ENCODE measurements at regions not wholly inside any gene's neighbourhood (a gene's known extent, or its start where the extent isn't known, plus 50 kb on each side); places are given as distances from the start of the nearest gene placed in this dataset.

DNA sequence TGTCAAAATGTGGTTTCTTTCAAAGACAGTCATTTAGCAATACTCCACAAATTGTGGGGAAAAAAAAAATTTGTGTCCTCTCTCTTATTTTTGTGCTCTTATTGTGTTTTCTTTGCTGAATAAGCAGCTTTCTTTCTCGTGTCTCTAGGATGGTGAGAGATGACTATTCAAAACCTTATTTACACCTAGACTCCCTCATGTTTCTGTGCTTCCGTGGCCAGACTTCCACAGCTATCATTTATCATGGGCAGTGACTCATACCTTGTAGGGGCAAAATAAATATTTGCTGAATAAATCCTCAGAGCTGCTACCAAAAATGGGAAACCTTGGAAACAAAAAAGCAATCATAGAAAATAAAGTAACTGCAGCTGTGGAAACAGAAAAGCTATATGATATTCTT lies 204.9 kb upstream of the MIR17HG start:
- DNase-seq: no peak

DNA sequence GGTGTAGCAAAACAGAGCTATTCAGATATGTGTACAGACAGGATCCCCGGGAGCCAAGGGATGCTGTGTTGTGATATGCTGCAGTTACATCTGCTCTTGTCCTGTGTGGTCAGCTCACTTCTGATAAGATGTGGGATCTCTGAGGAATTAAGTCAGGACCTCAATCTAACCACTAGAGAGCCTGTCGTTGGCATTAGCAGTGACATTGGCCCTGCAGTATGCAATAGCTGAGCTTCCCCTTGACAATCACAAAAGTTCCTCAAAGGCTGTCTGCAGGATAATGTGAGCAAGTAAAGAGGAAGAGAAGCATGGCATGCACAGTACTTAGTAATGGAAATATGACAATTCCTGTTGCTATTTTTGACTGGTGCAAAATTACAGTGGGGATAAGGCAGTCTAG lies 203.4 kb upstream of the MIR17HG start:
- no peak for DNase-seq

- no peak for DNase-seq
Measured at GRCh38 chr13:91144486-91144885, 203.0 kb upstream of the MIR17HG start.

DNA sequence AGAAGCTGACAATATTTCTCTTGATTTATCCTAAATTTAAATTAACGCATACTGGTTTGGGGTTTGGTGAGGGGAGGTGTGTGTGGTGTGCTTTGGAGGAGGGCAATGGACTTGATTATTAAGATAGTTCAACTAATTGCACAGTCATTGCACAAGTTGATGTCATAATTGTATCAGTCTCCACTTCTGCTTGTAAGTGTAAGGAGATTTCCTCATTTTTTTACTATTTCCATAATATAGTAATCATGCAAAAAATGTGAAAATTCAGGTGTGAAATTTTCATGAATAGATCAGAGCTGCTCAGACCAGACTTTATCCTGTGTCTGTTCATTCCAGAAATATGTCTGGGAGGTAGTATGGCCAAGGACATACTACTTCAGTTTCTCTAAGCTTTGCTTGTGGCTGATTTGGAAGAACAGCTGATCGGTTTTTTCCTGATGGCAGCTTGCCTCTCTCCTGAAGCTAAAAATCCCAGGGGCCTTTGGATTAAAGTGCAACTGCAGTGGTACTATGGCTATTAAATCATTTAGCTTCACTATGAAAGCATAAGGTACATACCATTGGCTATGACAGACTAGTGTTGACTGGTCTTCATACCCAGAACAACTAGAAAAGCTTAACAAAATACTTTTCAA lies 201.8 kb upstream of the MIR17HG start:
- DNase-seq: no peak

DNA sequence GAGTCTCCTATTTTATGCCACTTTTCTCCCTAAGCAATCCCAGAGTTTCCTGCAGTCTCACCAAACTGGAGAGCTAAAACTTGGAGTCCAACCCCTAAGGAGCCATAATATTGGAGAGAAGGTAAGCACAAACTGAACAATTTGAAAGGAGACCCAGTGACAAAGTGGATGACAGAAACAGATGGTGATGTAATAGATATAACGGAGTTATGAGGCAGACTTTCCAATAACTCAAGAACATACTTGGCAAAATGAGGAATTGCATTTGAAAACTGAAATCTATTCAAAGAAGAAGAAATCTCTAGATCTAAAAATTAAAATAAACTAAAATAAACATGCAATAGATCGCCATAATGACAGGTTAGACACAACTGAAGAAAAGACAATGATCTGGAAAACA lies 200.9 kb upstream of the MIR17HG start:
- DNase-seq: no peak

DNA sequence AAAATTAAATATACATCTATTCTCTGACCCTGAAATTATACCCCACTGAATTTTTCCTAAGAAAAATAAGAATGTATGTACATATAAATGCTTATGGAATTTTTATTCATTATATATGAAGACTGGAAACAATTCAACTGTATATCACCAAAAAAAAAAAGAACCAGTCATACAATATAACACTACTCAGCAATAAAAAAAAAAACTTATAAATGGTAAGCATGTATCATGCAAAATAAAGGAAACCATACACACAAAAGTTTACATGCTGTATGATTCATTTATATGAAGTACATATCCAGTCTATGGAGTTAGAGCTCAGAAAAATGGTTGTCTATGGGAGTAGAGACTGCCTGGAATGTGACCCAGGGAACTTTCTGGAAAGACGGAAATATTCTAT lies 199.4 kb upstream of the MIR17HG start:
- DNase-seq: no peak

GRCh38 chr13:91151921-91152320 lies 195.6 kb upstream of the MIR17HG start:
- DNase-seq: no peak

DNA sequence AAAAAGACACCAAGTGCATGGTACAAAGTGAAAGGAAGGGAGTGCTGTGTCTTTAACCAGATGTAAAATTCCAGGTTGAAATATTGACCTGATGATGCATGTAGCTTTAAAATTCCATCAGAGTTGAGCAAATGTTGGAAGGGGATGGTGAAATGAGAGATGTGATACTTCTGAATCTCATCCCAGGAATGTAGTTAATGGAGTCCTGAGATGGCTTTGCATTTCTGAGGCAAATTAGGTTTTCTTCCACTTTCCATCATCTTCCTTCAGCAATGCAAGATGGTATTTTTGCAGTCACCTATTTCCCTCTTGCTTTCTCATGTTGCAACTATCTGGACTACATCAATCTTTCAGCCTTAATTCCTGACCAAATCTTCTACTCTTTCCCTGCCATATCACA lies 194.1 kb upstream of the MIR17HG start:
- no peak for DNase-seq

DNA sequence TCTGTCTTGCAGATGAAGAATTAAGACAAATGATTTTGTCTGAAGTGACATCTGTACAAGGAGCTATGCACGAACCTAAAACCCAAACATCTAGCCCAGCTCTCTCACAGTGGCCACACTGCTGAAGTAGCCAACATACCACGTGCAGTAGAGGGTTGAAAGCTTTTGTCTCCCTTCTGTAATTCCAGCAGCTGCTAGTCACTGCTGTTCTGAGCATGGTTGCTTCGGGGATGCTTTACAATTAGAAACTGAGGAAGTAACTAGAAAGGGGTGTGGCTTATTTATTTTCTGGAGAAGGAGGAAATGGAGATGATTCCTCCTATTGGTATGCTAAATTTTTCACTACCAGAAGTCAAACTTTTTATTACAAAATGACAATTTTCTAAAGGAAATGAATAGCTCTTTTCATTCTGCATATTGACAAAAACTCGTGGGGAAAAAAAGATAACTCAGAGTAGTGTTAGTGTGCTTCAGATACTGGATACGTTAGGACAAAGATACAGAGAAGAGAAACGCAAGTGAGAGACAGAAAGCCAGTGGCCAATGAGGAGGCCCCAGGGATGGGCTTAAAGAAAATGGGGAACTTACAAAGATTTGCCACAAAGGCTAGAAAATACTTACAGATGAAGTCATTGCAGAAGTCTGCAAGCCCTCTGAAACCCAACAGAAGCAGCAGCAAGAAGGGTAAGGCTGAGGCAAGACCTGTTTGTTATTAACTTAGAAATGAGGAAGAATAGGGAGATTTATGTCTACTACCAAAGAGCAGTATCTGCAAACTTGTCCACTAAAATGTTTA lies 192.7 kb upstream of the MIR17HG start:
- DNase-seq: no peak

DNA sequence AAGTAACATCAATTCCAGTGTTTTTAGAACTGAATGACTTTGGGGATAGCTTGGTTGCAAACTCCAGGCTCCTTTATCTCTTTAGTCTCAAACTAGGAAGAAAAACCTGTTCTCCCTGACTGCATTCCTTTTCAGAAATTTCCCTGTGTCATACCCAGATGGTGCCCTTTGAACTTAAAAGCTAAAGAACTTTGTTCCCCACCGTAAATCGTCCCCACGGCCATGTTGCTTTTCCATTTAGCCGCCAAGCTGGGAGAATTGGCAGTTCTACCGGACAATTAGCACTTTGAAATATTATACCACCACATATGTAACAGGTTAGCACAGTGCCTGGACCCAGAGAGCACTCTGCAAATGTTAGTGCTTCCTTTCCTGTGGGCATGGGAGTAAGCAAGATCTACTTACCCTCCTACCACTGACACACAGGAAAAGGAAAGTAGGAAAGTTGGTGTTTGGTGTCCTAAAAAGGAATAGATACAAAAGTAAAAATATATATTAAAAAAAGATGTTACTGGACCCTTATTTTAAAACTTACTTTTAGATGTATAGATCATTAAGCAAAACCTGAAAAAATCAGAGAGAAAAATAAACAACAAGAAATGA lies 191.9 kb upstream of the MIR17HG start:
- DNase-seq: no peak

DNA sequence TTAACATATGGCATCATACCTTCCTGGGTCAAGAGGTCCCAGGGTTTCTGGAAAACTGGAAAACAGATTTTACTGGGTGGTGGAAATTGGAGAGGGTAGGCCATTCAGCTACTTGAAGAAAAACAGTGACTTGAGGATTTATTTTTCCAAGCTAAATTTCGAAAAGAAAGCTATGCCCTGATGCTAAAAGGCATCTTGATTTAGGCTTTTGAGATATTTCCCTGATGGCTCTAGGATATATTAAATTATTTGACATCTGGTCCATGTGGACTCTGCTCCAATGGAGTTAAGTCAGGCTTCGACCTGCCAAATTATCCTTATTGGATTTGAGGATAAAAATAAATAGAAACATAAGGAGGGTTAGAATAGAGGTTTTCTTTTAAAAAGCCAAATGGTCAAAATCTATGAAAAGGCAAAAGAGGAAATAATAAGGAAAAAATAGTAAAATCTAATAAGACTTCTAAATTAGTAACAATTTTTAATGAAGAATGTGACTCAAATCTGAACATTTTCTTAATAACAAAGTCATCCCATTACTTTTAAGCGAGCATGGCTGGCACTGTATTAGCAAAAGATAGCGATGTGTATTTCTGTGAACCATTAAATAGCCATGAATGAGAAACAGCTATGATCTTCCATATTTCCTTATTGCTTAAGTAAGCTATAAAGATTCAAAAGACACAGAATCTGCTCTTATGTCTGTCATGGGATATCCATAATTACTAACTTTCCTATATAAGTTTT lies 190.0 kb upstream of the MIR17HG start:
- no peak for DNase-seq

- no peak for DNase-seq
Measured at GRCh38 chr13:91158017-91158395, 189.5 kb upstream of the MIR17HG start.

DNA sequence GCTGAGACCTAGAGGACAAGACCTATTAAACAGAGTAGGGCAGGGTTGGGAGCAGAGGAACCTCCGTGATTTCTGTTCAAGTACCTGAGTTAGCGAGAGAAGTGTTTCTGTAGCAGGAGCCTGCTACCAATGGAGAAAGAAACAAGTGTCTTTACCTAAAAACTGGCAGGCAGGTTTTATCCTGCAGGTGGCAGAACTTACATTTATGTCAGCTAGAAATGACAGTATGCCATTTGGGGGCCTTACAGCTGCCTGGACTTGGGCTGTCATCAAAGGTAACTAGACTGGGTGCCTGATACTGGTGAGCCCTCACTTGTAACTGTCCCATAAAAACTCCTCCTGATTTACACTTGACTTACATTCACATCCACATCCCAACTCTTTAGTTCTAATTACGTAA lies 185.3 kb upstream of the MIR17HG start:
- DNase-seq: no peak

DNA sequence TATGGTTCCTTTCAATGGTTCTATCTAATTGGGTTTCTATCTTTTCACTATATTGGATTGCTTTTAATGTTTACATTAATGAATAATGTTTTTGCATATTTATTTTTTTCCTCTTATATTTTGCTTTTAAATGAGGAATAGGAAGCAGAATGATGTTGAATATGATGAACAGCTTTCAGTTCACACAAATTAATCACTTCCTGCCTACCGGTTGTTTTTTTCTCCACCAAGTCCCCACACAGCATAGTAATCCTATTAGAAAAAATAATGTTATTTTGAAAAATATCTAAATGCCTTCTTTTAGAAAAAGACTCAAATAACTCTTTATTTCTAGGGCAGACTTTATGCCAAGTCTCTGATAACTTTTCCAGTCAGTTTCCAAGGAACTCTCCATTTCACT lies 184.9 kb upstream of the MIR17HG start:
- no peak for DNase-seq

DNA sequence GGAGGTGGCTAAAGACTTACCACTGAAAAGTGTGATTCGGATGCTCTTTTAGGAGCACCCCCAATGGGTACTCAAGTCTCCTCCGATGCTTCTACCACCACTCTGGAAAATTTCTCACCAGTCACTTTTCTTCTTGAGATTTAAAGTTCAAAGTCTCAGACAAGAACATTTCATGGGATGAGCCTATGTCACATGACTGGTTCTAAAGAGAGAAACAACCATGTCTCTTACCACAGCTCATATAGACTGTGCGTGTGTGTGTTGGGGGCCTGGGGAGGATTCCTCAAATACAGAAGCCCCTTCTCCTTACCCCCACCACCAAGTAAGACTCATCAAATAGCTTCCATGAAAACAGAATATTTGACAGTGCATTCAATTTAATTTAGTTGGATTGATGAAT lies 181.7 kb upstream of the MIR17HG start:
- no peak for DNase-seq

- no peak for DNase-seq
Measured at GRCh38 chr13:91166714-91167511, 180.6 kb upstream of the MIR17HG start.

DNA sequence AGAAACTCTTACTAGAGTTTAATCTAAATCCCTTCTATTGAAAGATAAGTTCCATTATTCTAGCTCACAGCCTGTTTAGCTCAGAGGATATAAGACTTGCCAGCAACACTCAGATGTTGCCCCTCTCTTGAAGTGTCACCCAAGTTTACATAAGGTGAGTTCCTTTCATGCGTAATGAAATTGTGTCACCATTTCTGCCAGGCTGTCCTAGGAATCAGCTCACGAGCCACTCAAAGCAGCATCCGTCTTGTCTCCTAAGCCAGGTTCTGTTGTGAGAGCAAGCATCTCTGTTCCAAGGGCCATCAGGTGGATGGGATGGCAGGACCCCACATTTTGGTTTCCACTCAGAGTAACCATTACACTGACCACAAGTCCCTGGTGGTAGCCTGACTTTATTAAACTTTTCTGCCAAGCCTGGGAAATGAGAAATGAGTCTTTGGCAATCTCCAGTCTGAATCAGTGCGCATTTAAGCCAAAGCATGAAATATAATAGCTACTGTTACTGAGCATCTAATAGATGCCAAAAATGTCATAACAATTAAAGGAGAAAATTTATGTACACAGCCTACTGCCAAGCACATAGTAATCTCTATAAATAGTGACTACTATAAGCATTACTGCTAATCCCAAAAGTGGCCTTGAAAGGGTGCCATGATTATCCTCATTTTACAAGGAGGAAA lies 179.6 kb upstream of the MIR17HG start:
- no peak for DNase-seq

DNA sequence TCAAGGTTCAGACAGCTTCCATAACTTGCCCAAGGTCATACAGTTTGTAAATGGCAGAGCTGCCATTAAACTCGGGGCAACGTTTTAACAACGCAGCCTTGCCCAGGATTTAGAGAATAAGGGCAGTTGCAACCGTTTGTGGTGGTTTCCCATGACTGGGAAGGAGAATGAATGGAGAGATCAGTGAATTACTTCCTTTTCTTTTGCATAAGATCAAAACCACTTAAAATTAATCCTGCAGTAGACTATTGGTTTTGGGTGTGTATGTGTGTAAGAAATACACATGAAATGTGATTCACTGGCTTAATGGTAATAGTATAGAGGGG lies 179.1 kb upstream of the MIR17HG start:
- DNase-seq: no peak

DNA sequence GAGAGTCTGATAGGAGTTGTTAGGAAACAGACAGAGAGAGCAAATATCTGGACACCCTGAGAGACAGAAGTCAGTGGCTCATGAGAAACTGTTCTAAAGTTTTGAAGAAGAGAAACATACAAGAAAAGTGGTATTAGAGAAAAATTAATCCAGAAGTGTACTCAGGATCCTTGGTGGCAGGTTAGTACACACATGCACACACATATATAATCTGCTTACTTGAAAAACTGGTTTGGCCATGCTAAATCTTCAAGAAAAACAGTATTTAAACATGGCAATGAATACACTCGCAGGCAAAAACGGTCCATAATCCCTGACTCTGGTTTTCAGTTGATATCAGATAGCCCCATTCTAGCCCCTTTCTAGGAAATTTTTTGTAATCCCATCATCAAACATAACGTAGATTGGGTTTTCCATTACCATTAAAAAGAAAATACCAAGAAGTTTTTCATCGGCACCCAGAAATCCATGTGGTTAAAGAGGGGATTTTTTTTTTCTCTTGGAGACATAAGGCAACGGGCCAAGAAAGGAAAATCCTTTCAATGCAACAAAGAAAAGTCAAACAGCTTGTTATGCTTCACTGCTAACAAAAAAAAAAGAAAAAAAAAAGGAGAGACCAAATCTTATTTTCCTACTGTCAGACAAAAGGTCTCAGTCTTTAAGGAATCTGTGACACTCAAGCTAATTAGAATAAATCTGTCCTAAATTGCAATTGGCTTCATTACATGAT lies 178.0 kb upstream of the MIR17HG start:
- DNase-seq: no peak

- no peak for DNase-seq
Measured at GRCh38 chr13:91172160-91172559, 175.3 kb upstream of the MIR17HG start.

DNA sequence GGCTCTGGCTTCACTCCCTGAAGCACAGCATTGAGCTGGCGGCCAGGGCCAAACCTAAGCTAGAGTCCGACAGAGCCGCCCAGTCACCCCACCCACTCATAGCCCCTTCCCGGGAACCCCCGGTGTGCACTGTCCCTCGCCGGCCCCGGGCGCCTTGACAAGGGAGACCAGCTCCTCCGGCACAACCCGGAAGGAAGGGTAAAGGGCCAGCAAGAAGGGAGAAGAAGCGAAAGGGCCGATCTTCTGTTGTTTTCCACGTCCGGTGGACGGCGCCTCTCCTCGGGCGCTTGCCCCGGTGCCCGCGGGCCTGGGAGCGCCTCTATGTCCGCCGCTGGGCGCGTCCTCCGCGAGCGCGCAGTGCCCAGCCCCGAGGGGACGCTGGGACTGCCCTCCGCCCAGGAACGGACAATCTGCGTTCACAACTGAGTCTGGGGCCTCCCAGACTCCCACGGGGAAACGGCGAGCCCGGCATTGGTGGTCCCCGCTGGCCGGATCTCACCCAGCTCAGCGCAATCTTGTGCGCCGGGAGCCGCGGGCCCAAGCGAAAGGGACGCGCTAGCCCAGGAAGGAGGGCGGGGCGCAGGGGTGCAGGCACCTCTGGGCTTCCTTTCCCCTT lies 172.5 kb upstream of the MIR17HG start:
- DNase-seq: no peak
